ENCODE measurements at regions not wholly inside any gene's neighbourhood (a gene's known extent, or its start where the extent isn't known, plus 50 kb on each side); places are given as distances from the start of the nearest gene placed in this dataset.

DNA sequence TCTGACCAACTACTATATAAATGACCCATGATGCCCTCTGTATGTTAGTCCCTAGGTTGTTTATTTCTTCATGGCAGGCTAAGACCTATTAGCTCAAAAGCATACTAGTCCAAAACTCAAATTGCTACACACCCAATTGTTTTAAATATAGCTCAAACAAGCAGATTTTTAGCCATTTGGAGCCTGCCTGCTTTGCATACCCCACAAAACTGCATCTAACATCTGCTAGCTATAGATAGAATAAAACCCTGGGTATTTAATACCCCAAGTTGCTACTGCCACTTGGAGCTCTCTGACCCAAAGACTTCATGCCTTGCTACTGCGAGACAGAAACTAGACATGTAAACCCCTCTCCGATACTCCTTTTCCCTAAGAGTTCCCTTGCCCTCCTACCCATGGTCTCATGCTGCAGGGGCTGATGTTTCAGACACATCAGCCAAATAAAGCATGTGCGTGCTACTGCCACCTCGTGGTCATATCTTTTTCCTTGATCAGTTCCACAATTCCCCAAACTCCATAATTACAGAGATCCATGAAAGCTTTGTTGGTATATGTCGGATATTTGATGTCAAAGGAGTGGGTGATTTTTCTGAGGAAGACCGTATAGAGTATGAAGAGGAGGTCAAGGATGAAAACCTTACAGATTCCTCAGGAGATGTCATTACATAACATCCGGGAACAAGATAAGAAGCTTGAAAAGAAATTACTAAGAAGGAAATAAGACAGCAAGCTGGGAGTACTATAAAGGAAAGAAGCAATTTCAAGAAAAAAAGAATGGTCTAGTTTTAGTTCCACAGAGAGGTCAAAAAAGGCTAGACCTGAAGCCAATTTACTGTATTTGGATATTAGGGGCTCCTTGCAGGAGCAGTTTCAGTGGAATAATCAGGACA is 386.6 kb downstream of the SH2D4B start (continued):
- peak; percentile 74 to 79 for TF ChIP-seq RAD21 (IDR thresholded peaks at IDR 0.05 in 1 of 2, conservative IDR thresholded peaks at IDR 0.05 in 1 of 2; ENCODE audit: low read depth in 2 of 2, low read length in 2 of 2)
- TF ChIP-seq, protein P1, sequence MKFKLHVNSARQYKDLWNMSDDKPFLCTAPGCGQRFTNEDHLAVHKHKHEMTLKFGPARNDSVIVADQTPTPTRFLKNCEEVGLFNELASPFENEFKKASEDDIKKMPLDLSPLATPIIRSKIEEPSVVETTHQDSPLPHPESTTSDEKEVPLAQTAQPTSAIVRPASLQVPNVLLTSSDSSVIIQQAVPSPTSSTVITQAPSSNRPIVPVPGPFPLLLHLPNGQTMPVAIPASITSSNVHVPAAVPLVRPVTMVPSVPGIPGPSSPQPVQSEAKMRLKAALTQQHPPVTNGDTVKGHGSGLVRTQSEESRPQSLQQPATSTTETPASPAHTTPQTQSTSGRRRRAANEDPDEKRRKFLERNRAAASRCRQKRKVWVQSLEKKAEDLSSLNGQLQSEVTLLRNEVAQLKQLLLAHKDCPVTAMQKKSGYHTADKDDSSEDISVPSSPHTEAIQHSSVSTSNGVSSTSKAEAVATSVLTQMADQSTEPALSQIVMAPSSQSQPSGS (IDR thresholded peaks at IDR 0.05; ENCODE audit: low read length) = no peak
